DOHH2 (cell line): ENCODE measurements at regions not wholly inside any gene's neighbourhood (a gene's known extent, or its start where the extent isn't known, plus 50 kb on each side); places are given as distances from the start of the nearest gene placed in this dataset.
"Not testable (repeated sequence)": the region's sequence is repeated elsewhere in the genome, so short reads cannot be mapped to it uniquely, and the experiment has no call there.

ENCODE experiments used
- H3F3A ChIP-seq: fragments of 200-600 bp; sonication (generic), shearing (Covaris generic); 2 replicates; pipeline ENCODE4 v1.6.0; 2016; ENCODE audit warnings: antibody characterized with exemption, mild to moderate bottlenecking; ENCODE audit not compliant: control insufficient read depth, insufficient read depth
- H3K27ac ChIP-seq: fragments of 200-600 bp; sonication (generic); 2 replicates; pipeline ENCODE4 v1.5.1; 2014; ENCODE audit warnings: low read depth, mild to moderate bottlenecking, low read length, moderate library complexity
- H3K27me3 ChIP-seq: fragments of 200-600 bp; sonication (generic); 2 replicates; pipeline ENCODE4 v1.6.1; 2014; ENCODE audit warnings: mild to moderate bottlenecking, low read length, mixed read lengths; ENCODE audit not compliant: control insufficient read depth
- H3K36me3 ChIP-seq: fragments of 200-600 bp; sonication (generic); 2 replicates; pipeline ENCODE4 v1.6.1; 2014; ENCODE audit warnings: mild to moderate bottlenecking, low read length, moderate library complexity, mixed read lengths; ENCODE audit not compliant: control insufficient read depth
- H3K4me1 ChIP-seq: fragments of 200-600 bp; sonication (generic); 2 replicates; pipeline ENCODE4 v1.6.1; 2014; ENCODE audit warnings: mild to moderate bottlenecking, low read length, mixed read lengths; ENCODE audit not compliant: control insufficient read depth
- H3K4me2 ChIP-seq: fragments of 200-600 bp; sonication (generic); 2 replicates; pipeline ENCODE4 v1.6.0; 2014; ENCODE audit warnings: mild to moderate bottlenecking, low read length, moderate library complexity
- H3K4me3 ChIP-seq: fragments of 200-600 bp; sonication (generic); 2 replicates; pipeline ENCODE4 v1.5.1; 2014; ENCODE audit warnings: mild to moderate bottlenecking, low read length, mixed read lengths
- H3K79me2 ChIP-seq: fragments of 200-600 bp; sonication (generic); 2 replicates; pipeline ENCODE4 v1.6.1; 2014; ENCODE audit warnings: mild to moderate bottlenecking, low read length, mixed read lengths; ENCODE audit not compliant: control insufficient read depth
- H3K9me2 ChIP-seq: fragments of 200-600 bp; sonication (generic); replicated peaks from 2 replicates; pipeline ENCODE4 v1.6.1; 2014; ENCODE audit warnings: mild to moderate bottlenecking, low read length, mixed read lengths; ENCODE audit not compliant: control insufficient read depth
- H3K9me3 ChIP-seq: fragments of 200-600 bp; sonication (generic); 2 replicates; pipeline ENCODE4 v1.6.1; 2014; ENCODE audit warnings: antibody characterized with exemption, low read length, mixed read lengths; ENCODE audit not compliant: control insufficient read depth, insufficient read depth
- H4K20me1 ChIP-seq: fragments of 200-600 bp; sonication (generic); 2 replicates; pipeline ENCODE4 v1.6.0; 2014; ENCODE audit warnings: low read depth, mild to moderate bottlenecking, antibody characterized with exemption, low read length, moderate library complexity; ENCODE audit not compliant: control insufficient read depth, insufficient read depth
- CTCF ChIP-seq: fragments of 200-600 bp; sonication (generic); IDR thresholded peaks from one replicate; pipeline ENCODE4 v1.5.1; 2014; ENCODE audit warnings: antibody characterized with exemption, mild to moderate bottlenecking, low read depth, low read length; ENCODE audit not compliant: poor library complexity, severe bottlenecking
- EZH2phosphoT487 ChIP-seq: fragments of 200-600 bp; sonication (generic); IDR thresholded peaks from 2 replicates; pipeline ENCODE4 v1.6.1; 2017; ENCODE audit warnings: borderline replicate concordance, mild to moderate bottlenecking, antibody characterized with exemption, low read length, moderate library complexity, mixed read lengths

GRCh38 chr2:195238826-195239225, 418.2 kb upstream of the SLC39A10 start:
- Histone ChIP-seq H3K4me3 (no peak overlapping the region), H3K79me2 (no peaks in the 10 kb centered on the region), H3K27ac (no peak overlapping the region), H3F3A (no peaks in the 10 kb centered on the region), H3K27me3 (no peaks in the 10 kb centered on the region), H3K9me3 (no peaks in the 10 kb centered on the region), H4K20me1 (no peaks in the 10 kb centered on the region), H3K4me1 (no peaks in the 10 kb centered on the region), H3K36me3 (no peaks in the 10 kb centered on the region), H3K4me2 (no peak overlapping the region), H3K9me2 (no peaks in the 10 kb centered on the region)
- no peak for TF ChIP-seq CTCF
- no peak for TF ChIP-seq EZH2phosphoT487

GRCh38 chr2:195238379-195238778, 418.6 kb upstream of the SLC39A10 start:
- Histone ChIP-seq H3K4me1 (no peaks in the 10 kb centered on the region), H3K36me3 (no peaks in the 10 kb centered on the region), H3K9me2 (no peaks in the 10 kb centered on the region), H3K27ac (no peak overlapping the region), H3K4me3 (no peak overlapping the region), H4K20me1 (no peaks in the 10 kb centered on the region), H3F3A (no peaks in the 10 kb centered on the region), H3K4me2 (no peak overlapping the region), H3K27me3 (no peaks in the 10 kb centered on the region), H3K9me3 (no peaks in the 10 kb centered on the region), H3K79me2 (no peaks in the 10 kb centered on the region)
- TF ChIP-seq CTCF (no peak), EZH2phosphoT487 (no peak)

- not testable (repeated sequence) for H4K20me1 ChIP-seq, H3K4me2 ChIP-seq, H3K79me2 ChIP-seq, H3K9me3 ChIP-seq, H3F3A ChIP-seq, H3K36me3 ChIP-seq, H3K27me3 ChIP-seq, H3K9me2 ChIP-seq, H3K4me1 ChIP-seq, H3K4me3 ChIP-seq, H3K27ac ChIP-seq
These were observed 428.5 kb upstream of the SLC39A10 start for GRCh38 chr2:195228547-195228946.

- Histone ChIP-seq H3K27ac (no peak overlapping the region), H3K36me3 (no peaks in the 10 kb centered on the region), H3K4me2 (no peak overlapping the region), H3K27me3 (no peaks in the 10 kb centered on the region), H3F3A (no peaks in the 10 kb centered on the region), H3K4me3 (no peak overlapping the region), H3K4me1 (no peaks in the 10 kb centered on the region), H3K79me2 (no peaks in the 10 kb centered on the region), H4K20me1 (no peaks in the 10 kb centered on the region), H3K9me3 (no peaks in the 10 kb centered on the region), H3K9me2 (no peaks in the 10 kb centered on the region; the same call in 1 of the 2 replicates)
- TF ChIP-seq CTCF (no peak), EZH2phosphoT487 (no peak)
These were observed 443.0 kb upstream of the SLC39A10 start for GRCh38 chr2:195214072-195214471.
